B cell (primary cell): ENCODE measurements at regions not wholly inside any gene's neighbourhood (a gene's known extent, or its start where the extent isn't known, plus 50 kb on each side); places are given as distances from the start of the nearest gene placed in this dataset.

ENCODE experiments used
- ATAC-seq: fragments of 200-7000 bp; cut with Tn5 transposase; one replicate; pipeline ENCODE4 v1.10.0; 2021; ENCODE audit warnings: low read depth, mild to moderate bottlenecking, moderate number of reproducible peaks, moderate library complexity
- CTCF ChIA-PET: fragments of 350-600 bp; sonication (Branson Sonifier 250); formaldehyde crosslinking; loops from one replicate; lab custom pipeline; 2021; ENCODE audit warnings: antibody characterized with exemption, inconsistent platforms; lab: Charles Lee
- POLR2A ChIA-PET: fragments of 350-600 bp; sonication (Branson Sonifier 250); formaldehyde crosslinking; loops from one replicate; lab custom pipeline; 2021; ENCODE audit warnings: antibody characterized with exemption; lab: Charles Lee
- DNase-seq: peaks from one replicate; pipeline ENCODE4 v3.0.0; 2013
- H2AFZ ChIP-seq: 2 replicates; pipeline ENCODE4 v1.6.1; 2012; ENCODE audit warnings: mild to moderate bottlenecking, low read depth, low read length; ENCODE audit not compliant: insufficient read depth, poor library complexity, severe bottlenecking
- H3K27ac ChIP-seq, 2 donors: 1 replicate in 1 of 2; 2 replicates in 1 of 2; pipeline ENCODE4 v1.5.1; 2012 to 2013; ENCODE audit warnings: low read length in 2 of 2, mild to moderate bottlenecking in 2 of 2, moderate library complexity in 1 of 2
- H3K27me3 ChIP-seq, 4 experiments: fragments of 200-600 bp in 1 of 4; sonication (generic) in 1 of 4; replicated peaks in 1 of 4; 1 replicate in 2 of 4; 2 replicates in 2 of 4; pipeline versions ENCODE4 v1.6.1 to v1.7.0; 2013 to 2016; ENCODE audit warnings: low read length in 3 of 4, mild to moderate bottlenecking in 2 of 4, mixed read lengths in 1 of 4, moderate library complexity in 1 of 4; ENCODE audit not compliant: insufficient read depth in 4 of 4, control insufficient read depth in 3 of 4; ENCODE audit errors: control extremely low read depth in 1 of 4
- H3K36me3 ChIP-seq, 2 experiments: replicated peaks in 1 of 2; 1 replicate in 1 of 2; 2 replicates in 1 of 2; pipeline versions ENCODE4 v1.6.1 to v1.7.1; 2013; ENCODE audit warnings: low read length in 1 of 2; ENCODE audit not compliant: insufficient read depth in 2 of 2, control insufficient read depth in 1 of 2; ENCODE audit errors: control extremely low read depth in 1 of 2, extremely low read depth in 1 of 2
- H3K4me1 ChIP-seq, 2 donors: fragments of 200-600 bp in 1 of 2; sonication (generic) in 1 of 2; 1 replicate in 1 of 2; 2 replicates in 1 of 2; pipeline versions ENCODE4 v1.5.1 to v1.6.1; 2013 to 2017; ENCODE audit warnings: low read length in 2 of 2; ENCODE audit not compliant: control insufficient read depth in 2 of 2, insufficient read depth in 2 of 2
- H3K4me2 ChIP-seq: replicated peaks from 2 replicates; pipeline ENCODE3; 2012; ENCODE audit warnings: mild to moderate bottlenecking, low read depth, low read length; ENCODE audit not compliant: poor library complexity, severe bottlenecking
- H3K4me3 ChIP-seq, 5 experiments: fragments of 200-600 bp in 1 of 5; sonication (generic) in 1 of 5; 1 replicate in 3 of 5; 2 replicates in 2 of 5; pipeline versions ENCODE4 v1.5.1 to v1.7.0; 2011 to 2016; ENCODE audit warnings: low read length in 4 of 5, mild to moderate bottlenecking in 4 of 5, low read depth in 2 of 5, control low read depth in 1 of 5, moderate library complexity in 1 of 5; ENCODE audit not compliant: insufficient read depth in 1 of 5; ENCODE audit errors: control extremely low read depth in 1 of 5, extremely low read depth in 1 of 5
- H3K79me2 ChIP-seq: fragments of 200-600 bp; sonication (generic); one replicate; pipeline ENCODE4 v1.6.0; 2016; ENCODE audit warnings: low read length; ENCODE audit not compliant: control insufficient read depth, insufficient read depth
- H3K9ac ChIP-seq: fragments of 200-600 bp; sonication (generic); 2 replicates; pipeline ENCODE4 v1.6.1; 2017; ENCODE audit warnings: mild to moderate bottlenecking, low read length, moderate library complexity
- H3K9me3 ChIP-seq, 3 donors: one replicate each; pipeline versions ENCODE4 v1.6.1 to v1.7.1; 2013; ENCODE audit warnings: low read length in 2 of 3; ENCODE audit not compliant: control insufficient read depth in 2 of 3, insufficient read depth in 1 of 3; ENCODE audit errors: control extremely low read depth in 1 of 3
- H4K20me1 ChIP-seq: 2 replicates; pipeline ENCODE4 v1.6.0; 2012; ENCODE audit warnings: mild to moderate bottlenecking, low read length; ENCODE audit not compliant: insufficient read depth, control insufficient read depth, poor library complexity, severe bottlenecking
- H3K27ac Mint-ChIP-seq: one replicate; pipeline ENCODE4 v1.8.0; 2021; ENCODE audit warnings: mixed read lengths
- H3K27me3 Mint-ChIP-seq: one replicate; pipeline ENCODE4 v1.8.0; 2021; ENCODE audit warnings: mixed read lengths
- H3K4me1 Mint-ChIP-seq: one replicate; pipeline ENCODE4 v1.8.0; 2021; ENCODE audit warnings: mixed read lengths
- H3K4me3 Mint-ChIP-seq: one replicate; pipeline ENCODE4 v1.8.0; 2021; ENCODE audit warnings: mixed read lengths
- H3K9me3 Mint-ChIP-seq: one replicate; pipeline ENCODE4 v1.8.0; 2022; ENCODE audit warnings: mixed read lengths; ENCODE audit not compliant: insufficient read depth
- CTCF ChIP-seq: fragments of 200-600 bp; IDR thresholded peaks from one replicate; pipeline ENCODE4 v1.8.0; 2022; ENCODE audit warnings: antibody characterized with exemption, mild to moderate bottlenecking
- EZH2 ChIP-seq: IDR thresholded peaks from 2 replicates; pipeline ENCODE4 v1.6.1; 2012; ENCODE audit warnings: borderline replicate concordance, low read depth, mild to moderate bottlenecking, moderate library complexity, low read length; ENCODE audit not compliant: insufficient read depth, poor library complexity, severe bottlenecking
- WGBS: methylation state at CpG from one replicate; pipeline ENCODE4 v1.1.5; 2013; ENCODE audit warnings: missing lambda C conversion rate; ENCODE audit not compliant: insufficient coverage; 5-methylcytosine and 5-hydroxymethylcytosine counted together
- intact Hi-C: fragments of 100-400 bp; cut with micrococcal nuclease; formaldehyde crosslinking; loops from one replicate; pipeline ENCODE4 v1.10.0; 2022

- TF ChIP-seq CTCF (no peak), EZH2 (no peak)
- no CpG with 5 or more reads among the region's 1 CpG for WGBS
- Histone ChIP-seq H3K36me3 (no peaks in the 10 kb centered on the region), H3K4me1 (no peaks in the 10 kb centered on the region), H3K27ac (no peak overlapping the region), H3K4me3 (no peak overlapping the region), H3K9ac (no peak overlapping the region), H3K9me3 (no peaks in the 10 kb centered on the region), H3K79me2 (no peaks in the 10 kb centered on the region), H2AFZ (no peak overlapping the region), H4K20me1 (no peaks in the 10 kb centered on the region), H3K27me3 (peaks cover 0 to 17% (median 2%) of the 10 kb centered on the region in 4 experiments), H3K4me2 (no peak overlapping the region)
- peaks cover 43% of the 10 kb centered on the region for H3K27me3 Mint-ChIP-seq
- no peak overlapping the region for H3K4me3 Mint-ChIP-seq
- ChIA-PET POLR2A (no interaction called here), CTCF (no interaction called here)
- no peaks in the 10 kb centered on the region for H3K9me3 Mint-ChIP-seq
- intact Hi-C loops = no loop called here
- no peaks in the 10 kb centered on the region for H3K4me1 Mint-ChIP-seq
- DNase-seq (no peak), ATAC-seq (no peak)
- no peak overlapping the region for H3K27ac Mint-ChIP-seq
These were observed 200.9 kb upstream of the PMEPA1 start for GRCh38 chr20:57910716-57911115.

- ChIA-PET POLR2A (no interaction called here), CTCF (no interaction called here)
- DNase-seq (no peak), ATAC-seq (no peak)
- no peaks in the 10 kb centered on the region for H3K36me3 ChIP-seq
- H3K9ac ChIP-seq = no peak overlapping the region
- peaks cover 0 to 18% (median 5%) of the 10 kb centered on the region in 4 experiments for H3K27me3 ChIP-seq
- no peak overlapping the region for H3K4me3 Mint-ChIP-seq
- no peak overlapping the region for H3K27ac Mint-ChIP-seq
- H3K4me1 ChIP-seq = no peaks in the 10 kb centered on the region
- H3K4me3 ChIP-seq = no peak overlapping the region
- no peaks in the 10 kb centered on the region for H3K9me3 ChIP-seq
- intact Hi-C loops = no loop called here
- H2AFZ ChIP-seq = no peak overlapping the region
- H3K79me2 ChIP-seq = no peaks in the 10 kb centered on the region
- H3K4me2 ChIP-seq = no peak overlapping the region
- H3K4me1 Mint-ChIP-seq = no peaks in the 10 kb centered on the region
- no peak overlapping the region for H3K27ac ChIP-seq
- H4K20me1 ChIP-seq = no peaks in the 10 kb centered on the region
- TF ChIP-seq EZH2 (no peak), CTCF (no peak)
- 46% methylated on average over 3 of the region's 4 CpGs for WGBS
- peaks cover 52% of the 10 kb centered on the region for H3K27me3 Mint-ChIP-seq
- H3K9me3 Mint-ChIP-seq = no peaks in the 10 kb centered on the region
These were observed 200.0 kb upstream of the PMEPA1 start for GRCh38 chr20:57909763-57910331.
